Heart right ventricle (tissue), 16 donors: ENCODE measurements at regions not wholly inside any gene's neighbourhood (a gene's known extent, or its start where the extent isn't known, plus 50 kb on each side); places are given as distances from the start of the nearest gene placed in this dataset.
"Not testable (repeated sequence)": the region's sequence is repeated elsewhere in the genome, so short reads cannot be mapped to it uniquely, and the experiment has no call there.

Source experiments
- ATAC-seq, 8 donors: fragments of 200-7000 bp; cut with Tn5 transposase; one replicate each; pipeline ENCODE4 v1.9.1; 2020; ENCODE audit warnings: mild to moderate bottlenecking in 8 of 8, moderate library complexity in 8 of 8, moderate number of reproducible peaks in 1 of 8
- DNase-seq, 2 donors: peaks; one replicate each; pipeline ENCODE4 v3.0.0-alpha.2; 2020
- H3K27ac ChIP-seq, 10 donors: fragments of 200-600 bp; sonication (generic) in 2 of 10; one replicate each; pipeline versions ENCODE4 v1.5.0 to v1.8.0; 2020 to 2022; ENCODE audit warnings: mild to moderate bottlenecking in 3 of 10
- H3K27me3 ChIP-seq, 7 donors: fragments of 200-600 bp; one replicate each; pipeline ENCODE4 v1.8.0; 2021 to 2022; ENCODE audit warnings: mild to moderate bottlenecking in 2 of 7
- H3K36me3 ChIP-seq, 9 donors: fragments of 200-600 bp; sonication (generic) in 1 of 9; one replicate each; pipeline versions ENCODE4 v1.5.0 to v1.8.0; 2020 to 2022; ENCODE audit warnings: mild to moderate bottlenecking in 2 of 9
- H3K4me1 ChIP-seq, 9 donors: fragments of 200-600 bp; sonication (generic) in 1 of 9; one replicate each; pipeline versions ENCODE4 v1.5.0 to v1.8.0; 2020 to 2022; ENCODE audit warnings: mild to moderate bottlenecking in 4 of 9
- H3K4me3 ChIP-seq, 10 donors: fragments of 200-600 bp; sonication (generic) in 2 of 10; one replicate each; pipeline versions ENCODE4 v1.5.0 to v1.8.0; 2020 to 2022; ENCODE audit warnings: mild to moderate bottlenecking in 7 of 10, moderate library complexity in 2 of 10
- H3K9me3 ChIP-seq, 11 donors: fragments of 200-600 bp in 10 of 11; sonication (generic) in 2 of 11; one replicate each; pipeline versions ENCODE4 v1.5.0 to v1.8.0; 2013 to 2022; ENCODE audit warnings: mild to moderate bottlenecking in 2 of 11, control low read depth in 1 of 11, moderate library complexity in 1 of 11
- WGBS, 2 donors: extraction: QIAGEN DNeasy Blood & Tissue Kit; methylation state at CpG; one replicate each; pipeline ENCODE4 v1.1.7; 2013; ENCODE audit warnings: inconsistent platforms in 1 of 2; 5-methylcytosine and 5-hydroxymethylcytosine counted together
- intact Hi-C, 10 donors: fragments of 100-400 bp; cut with DNase I; formaldehyde crosslinking; loops; one replicate each; pipeline versions ENCODE4 v1.11.1 to v1.14.2; 2022
- TF ChIP-seq, protein P1 (sequence below), 9 donors: fragments of 200-600 bp; sonication (generic) in 2 of 9; IDR thresholded peaks; one replicate each; pipeline versions ENCODE4 v1.5.0 to v1.8.0; 2021 to 2022; ENCODE audit warnings: antibody characterized with exemption in 9 of 9, mild to moderate bottlenecking in 5 of 9, moderate library complexity in 1 of 9
- donor health status: Arrhythmogenic right ventricular cardiomyopathy.
- donor health status: ischemic (EF 13 %, LVEDD 7.1; RV severe dilation, severe dysfunction).
- donor health status: healthy with polysubstance abuse.
- donor health status: DM: no; HTN: yes; CAD: no.
- donor health status: DM: no; HTN: no; CAD: no.
- donor health status: ischemic (EF 25% LVEDD 6.9; RV normal size, moderate dysfunction).
- donor health status: ischemic (EF 25% LVEDD 5.7; RV mildly dilated, moderate dysfunction).
- donor health status: healthy.
- donor health status: DM: yes; HTN: yes; CAD: no.
- donor health status: Ischemic cardiomyopathy.
- donor health status: ischemic (EF 35%, LVEDD 5.7; RV mildly dilated, moderate dysfunction).
- donor health status: nonischemic (EF 11% LVEDD 7.7; RV severe dilation, severe dysfunction).
- donor health status: DM: yes; HTN: yes; CAD: no.
- donor health status: PGD.
- donor health status: ischemic (EF 29% LVEDD 5.4; RV normal size, mild dysfunction).
- donor health status: nonischemic (EF 23%, LVEDD 6.1; RV moderate dilation, normal function).

DNA sequence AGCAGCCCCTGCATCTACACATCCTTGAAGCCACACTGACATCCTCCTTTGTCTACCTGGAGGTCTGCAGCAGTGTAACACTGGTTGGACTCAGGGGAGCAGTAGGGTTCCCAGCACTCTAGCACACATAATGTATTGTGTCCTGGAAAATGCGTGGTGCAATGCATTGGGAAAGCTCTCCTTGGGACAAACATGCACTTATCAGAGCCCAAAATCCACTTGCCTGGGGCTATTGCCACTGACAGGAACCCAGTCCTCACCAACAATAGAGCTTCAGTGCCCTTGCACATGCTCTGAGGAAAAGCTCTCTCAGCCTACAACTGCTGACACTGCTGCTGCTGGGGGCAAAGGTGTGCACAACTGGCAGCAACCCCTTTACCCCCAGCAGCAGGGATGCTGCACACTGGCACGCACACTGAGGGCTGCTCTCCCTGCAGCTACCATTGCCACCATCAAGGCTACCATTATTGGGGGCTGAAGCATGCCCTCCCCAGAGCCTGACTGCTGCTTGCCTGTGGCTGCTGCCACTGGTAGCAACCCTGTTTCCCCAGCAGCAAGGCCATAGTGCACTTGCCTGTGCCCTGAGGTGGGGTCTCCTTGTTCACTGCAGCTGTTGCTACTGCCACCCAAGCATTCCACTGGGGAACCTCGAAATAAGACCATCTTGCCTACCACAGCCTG is 221.9 kb downstream of the SLC38A4 start:
- Histone ChIP-seq H3K27me3 (no peaks in the 10 kb centered on the region), H3K4me1 (peaks cover 0 to 10% (median 0%) of the 10 kb centered on the region in 9 donors), H3K9me3 (peaks cover 0 to 23% (median 0%) of the 10 kb centered on the region in 11 donors), H3K4me3 (no peak overlapping the region), H3K36me3 (no peaks in the 10 kb centered on the region), H3K27ac (no peak overlapping the region)
- DNase-seq = no peak
- TF ChIP-seq, protein P1, sequence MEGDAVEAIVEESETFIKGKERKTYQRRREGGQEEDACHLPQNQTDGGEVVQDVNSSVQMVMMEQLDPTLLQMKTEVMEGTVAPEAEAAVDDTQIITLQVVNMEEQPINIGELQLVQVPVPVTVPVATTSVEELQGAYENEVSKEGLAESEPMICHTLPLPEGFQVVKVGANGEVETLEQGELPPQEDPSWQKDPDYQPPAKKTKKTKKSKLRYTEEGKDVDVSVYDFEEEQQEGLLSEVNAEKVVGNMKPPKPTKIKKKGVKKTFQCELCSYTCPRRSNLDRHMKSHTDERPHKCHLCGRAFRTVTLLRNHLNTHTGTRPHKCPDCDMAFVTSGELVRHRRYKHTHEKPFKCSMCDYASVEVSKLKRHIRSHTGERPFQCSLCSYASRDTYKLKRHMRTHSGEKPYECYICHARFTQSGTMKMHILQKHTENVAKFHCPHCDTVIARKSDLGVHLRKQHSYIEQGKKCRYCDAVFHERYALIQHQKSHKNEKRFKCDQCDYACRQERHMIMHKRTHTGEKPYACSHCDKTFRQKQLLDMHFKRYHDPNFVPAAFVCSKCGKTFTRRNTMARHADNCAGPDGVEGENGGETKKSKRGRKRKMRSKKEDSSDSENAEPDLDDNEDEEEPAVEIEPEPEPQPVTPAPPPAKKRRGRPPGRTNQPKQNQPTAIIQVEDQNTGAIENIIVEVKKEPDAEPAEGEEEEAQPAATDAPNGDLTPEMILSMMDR (IDR thresholded peaks at IDR 0.05) = no peak
- 84 to 98% methylated on average over 3 of the region's 3 CpGs for WGBS, 2 donors
- no peak for ATAC-seq
- intact Hi-C loops = no loop called here

DNA sequence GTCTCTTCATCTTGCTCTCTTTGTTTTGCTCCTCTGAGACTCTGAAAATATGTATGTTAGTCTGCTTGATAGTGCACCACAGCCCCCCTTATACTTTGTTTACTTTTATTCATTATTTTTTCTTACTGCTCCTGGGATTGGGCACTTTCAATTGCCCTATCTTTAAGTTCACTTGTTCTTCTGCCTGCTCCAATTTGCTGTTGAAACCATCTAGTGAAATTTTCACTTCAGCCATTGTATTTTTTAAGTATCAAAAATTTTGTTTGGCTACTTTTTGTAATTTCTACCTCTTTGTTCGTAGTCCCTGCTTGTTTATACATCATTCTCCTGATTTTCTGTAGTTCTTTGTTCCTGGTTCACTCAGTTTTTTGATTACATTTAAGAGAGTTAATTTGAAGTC is 223.3 kb downstream of the SLC38A4 start:
- WGBS, 2 donors = 93 to 98% methylated on average over 1 of the region's 1 CpG
- Histone ChIP-seq H3K4me3 (no peak overlapping the region), H3K4me1 (no peaks in the 10 kb centered on the region), H3K27ac (no peak overlapping the region), H3K9me3 (peaks cover 0 to 29% (median 0%) of the 10 kb centered on the region in 11 donors), H3K27me3 (no peaks in the 10 kb centered on the region), H3K36me3 (no peaks in the 10 kb centered on the region)
- DNase-seq (no peak), ATAC-seq (no peak)
- TF ChIP-seq, protein P1 (IDR thresholded peaks at IDR 0.05) = no peak
- intact Hi-C loops = no loop called here

DNA sequence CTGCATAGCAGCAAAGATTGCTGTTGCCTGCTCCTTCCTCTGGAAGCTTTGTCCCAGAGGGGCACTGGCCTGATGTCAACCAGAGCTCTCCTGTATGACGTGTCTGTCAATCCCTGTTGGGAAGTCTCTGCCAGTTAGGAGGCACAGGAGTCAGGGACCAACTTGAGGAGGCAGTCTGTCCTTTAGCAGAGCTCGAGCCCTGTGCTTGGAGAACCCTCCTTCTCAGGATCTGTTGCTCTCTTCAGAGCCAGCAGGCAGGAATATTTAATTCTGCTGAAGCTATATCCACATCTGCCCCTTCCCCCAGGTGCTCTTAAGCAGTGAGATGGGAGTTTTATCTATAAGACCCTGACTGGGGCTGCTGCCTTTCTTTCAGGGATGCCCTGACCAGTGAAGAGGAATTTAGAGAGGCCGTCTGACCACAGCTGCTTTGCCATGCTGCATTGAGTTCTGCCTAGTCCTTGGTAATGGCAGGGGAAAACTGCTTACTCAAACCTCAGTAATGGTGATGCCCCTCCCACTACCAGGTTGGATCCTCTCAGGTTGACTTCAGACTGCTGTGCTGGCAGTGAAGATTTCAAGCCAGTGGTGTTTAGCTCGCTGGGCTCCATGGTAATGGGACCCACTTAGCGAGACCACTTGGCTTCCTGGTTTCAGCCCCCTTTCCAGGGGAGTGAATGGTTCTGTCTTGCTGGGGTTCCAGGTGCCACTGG is 218.6 kb upstream of the SLC38A2 start:
- ATAC-seq = no peak
- H3K27me3 ChIP-seq = no peaks in the 10 kb centered on the region
- no peak overlapping the region for H3K27ac ChIP-seq
- no peaks in the 10 kb centered on the region for H3K36me3 ChIP-seq
- TF ChIP-seq, protein P1 (IDR thresholded peaks at IDR 0.05) = no peak
- intact Hi-C loops = no loop called here
- H3K9me3 ChIP-seq = peaks cover 0 to 26% (median 4%) of the 10 kb centered on the region in 11 donors
- WGBS, 2 donors = 84 to 85% methylated on average over 5 of the region's 5 CpGs
- no peak for DNase-seq
- H3K4me1 ChIP-seq = no peaks in the 10 kb centered on the region
- no peak overlapping the region for H3K4me3 ChIP-seq

DNA sequence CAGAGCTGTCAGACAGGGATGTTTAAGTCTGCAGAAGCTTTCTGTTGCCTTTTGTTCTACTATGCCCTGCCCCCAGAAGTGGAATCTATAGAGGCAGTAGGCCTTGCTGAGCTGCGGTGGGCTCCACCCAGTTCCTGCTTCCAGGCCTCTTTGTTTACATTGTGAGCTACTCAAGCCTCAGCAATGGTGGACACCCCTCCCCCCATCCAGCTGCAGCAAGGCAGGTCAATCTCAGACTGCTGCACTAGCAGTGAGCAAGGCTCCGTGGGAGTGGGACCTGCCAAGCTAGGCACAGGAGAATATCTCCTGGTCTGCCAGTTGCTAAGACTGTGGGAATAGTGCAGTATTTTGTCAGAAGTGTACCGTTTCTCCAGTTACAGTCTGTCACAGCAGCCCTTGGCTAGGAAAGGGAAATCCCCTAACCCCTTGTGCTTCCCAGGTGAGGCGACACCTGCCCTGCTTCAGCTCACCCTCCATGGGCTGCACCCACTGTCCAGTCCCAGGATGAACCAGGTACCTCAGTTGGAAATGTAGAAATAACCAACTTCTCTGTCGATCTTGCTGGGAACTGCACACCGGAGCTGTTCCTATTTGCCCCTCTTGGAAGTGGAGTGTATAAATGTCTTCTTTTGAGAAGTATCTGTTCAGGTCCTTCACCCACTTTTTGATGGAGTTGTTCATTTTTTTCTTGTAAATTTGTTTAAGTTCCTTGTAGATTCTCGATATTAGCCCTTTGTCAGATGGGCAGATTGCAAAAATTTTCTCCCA is 213.5 kb upstream of the SLC38A2 start:
- Histone ChIP-seq H3K4me1 (peaks cover 0 to 7% (median 0%) of the 10 kb centered on the region in 9 donors), H3K9me3 (peaks cover 0 to 37% (median 13%) of the 10 kb centered on the region in 11 donors), H3K4me3 (no peak overlapping the region), H3K27ac (no peak overlapping the region), H3K36me3 (no peaks in the 10 kb centered on the region), H3K27me3 (no peaks in the 10 kb centered on the region)
- WGBS, 2 donors = 79 to 80% methylated on average over 7 of the region's 7 CpGs
- ATAC-seq (no peak), DNase-seq (no peak)
- intact Hi-C loops = no loop called here
- TF ChIP-seq, protein P1 (IDR thresholded peaks at IDR 0.05) = no peak

DNA sequence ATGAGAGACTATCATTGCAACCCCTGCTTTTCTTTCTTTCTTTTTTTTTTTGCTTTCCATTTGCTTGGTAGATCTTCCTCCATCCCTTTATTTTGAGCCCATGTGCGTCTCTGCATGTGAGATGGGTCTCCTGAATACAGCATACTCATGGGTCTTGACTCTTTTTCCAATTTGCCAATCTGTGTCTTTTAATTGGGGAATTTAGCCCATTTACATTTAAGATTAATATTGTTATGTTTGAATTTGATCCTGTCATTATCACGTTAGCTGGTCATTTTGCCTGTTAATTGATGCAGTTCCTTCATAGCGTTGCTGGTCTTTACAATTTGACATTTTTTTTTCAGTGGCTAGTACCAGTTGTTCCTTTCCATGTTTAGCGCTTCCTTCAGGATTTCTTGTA is 211.5 kb upstream of the SLC38A2 start:
- H3K9me3 ChIP-seq = peaks cover 0 to 37% (median 13%) of the 10 kb centered on the region in 11 donors
- H3K27ac ChIP-seq, DNase-seq, H3K36me3 ChIP-seq, intact Hi-C loops, ATAC-seq, H3K4me1 ChIP-seq, H3K27me3 ChIP-seq, H3K4me3 ChIP-seq: not testable (repeated sequence)
- 95 to 96% methylated on average over 4 of the region's 4 CpGs for WGBS, 2 donors

DNA sequence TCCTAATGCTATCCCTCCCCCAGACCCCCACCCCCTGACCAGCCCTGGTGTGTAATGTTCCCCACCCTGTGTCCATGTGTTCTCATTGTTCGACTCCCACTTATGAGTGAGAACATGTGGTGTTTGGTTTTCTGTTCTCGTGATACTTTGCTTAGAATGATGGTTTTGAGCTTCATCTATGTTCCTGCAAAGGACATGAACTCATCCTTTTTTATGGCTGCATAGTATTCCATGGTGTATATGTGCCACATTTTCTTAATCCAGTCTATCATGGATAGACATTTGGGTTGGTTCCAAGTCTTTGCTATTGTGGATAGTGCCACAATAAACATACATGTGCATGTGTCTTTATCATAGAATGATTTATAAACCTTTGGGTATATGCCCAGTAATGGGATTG is 209.4 kb upstream of the SLC38A2 start:
- H3K4me3 ChIP-seq, ATAC-seq, H3K36me3 ChIP-seq, H3K4me1 ChIP-seq, intact Hi-C loops, DNase-seq, H3K27me3 ChIP-seq, H3K27ac ChIP-seq: not testable (repeated sequence)
- WGBS, 2 donors = 94 to 95% methylated on average over 2 of the region's 2 CpGs
- peaks cover 0 to 37% (median 13%) of the 10 kb centered on the region in 11 donors for H3K9me3 ChIP-seq
